GM19324 (cell line): ENCODE measurements at regions not wholly inside any gene's neighbourhood (a gene's known extent, or its start where the extent isn't known, plus 50 kb on each side); places are given as distances from the start of the nearest gene placed in this dataset.
"Not testable (repeated sequence)": the region's sequence is repeated elsewhere in the genome, so short reads cannot be mapped to it uniquely, and the experiment has no call there.

Source experiments
- ATAC-seq: cut with Tn5 transposase; IDR thresholded peaks from one replicate; pipeline ENCODE4 v1.9.1; 2021; ENCODE audit warnings: mild to moderate bottlenecking, moderate library complexity; ENCODE audit not compliant: unreplicated experiment, low FRiP score

DNA sequence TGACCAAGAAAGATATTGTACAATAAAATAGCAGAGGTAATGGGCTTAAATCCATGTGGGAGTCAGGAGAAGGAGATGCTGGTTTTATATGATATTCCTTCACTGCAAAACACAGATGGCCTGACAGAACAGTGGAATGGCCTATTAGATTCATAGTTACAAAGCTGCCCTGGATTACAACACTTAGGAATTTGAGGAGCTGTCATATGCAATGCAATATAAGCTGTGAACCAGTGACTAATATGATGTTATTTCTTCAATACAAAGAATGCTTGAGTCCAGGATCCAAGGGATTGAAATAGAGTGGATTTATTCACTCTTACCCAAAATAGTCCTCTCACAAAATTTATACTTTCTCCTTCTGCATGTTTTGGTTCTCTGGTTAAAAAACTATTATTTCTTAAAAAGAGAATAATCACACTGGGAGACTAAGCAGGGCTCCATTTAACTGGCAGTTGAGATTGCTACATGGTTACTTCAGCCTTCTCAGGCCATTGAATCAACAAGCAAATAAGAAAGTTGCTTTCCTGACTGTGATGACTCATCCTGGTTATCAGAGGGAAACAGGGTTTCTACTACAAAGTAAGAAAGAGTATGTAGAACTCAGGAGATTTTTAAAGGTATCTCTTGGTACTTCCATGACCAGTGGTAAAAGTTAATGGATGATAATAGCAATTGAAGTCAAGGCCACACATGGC, 79.8 kb upstream of the ZPLD1 start:
- no peak for ATAC-seq

DNA sequence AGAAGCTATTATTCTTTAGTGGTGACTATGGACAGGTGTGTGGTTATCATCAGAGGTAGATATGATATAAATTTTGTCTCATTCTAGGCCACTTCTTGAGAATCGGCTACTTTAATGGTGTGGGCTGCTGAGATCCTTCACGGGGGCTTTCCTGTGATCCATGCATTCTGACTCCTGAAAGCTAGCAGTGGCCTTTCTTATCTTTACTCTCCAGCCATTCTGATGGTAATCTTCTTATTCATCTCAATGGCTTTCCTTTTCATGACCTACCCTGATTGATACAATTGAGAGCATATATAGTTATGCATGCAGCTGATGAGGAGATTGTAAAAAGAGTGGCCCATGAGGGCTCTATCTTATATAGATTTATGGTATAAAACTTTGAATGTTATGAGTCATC, 78.3 kb upstream of the ZPLD1 start:
- no peak for ATAC-seq

DNA sequence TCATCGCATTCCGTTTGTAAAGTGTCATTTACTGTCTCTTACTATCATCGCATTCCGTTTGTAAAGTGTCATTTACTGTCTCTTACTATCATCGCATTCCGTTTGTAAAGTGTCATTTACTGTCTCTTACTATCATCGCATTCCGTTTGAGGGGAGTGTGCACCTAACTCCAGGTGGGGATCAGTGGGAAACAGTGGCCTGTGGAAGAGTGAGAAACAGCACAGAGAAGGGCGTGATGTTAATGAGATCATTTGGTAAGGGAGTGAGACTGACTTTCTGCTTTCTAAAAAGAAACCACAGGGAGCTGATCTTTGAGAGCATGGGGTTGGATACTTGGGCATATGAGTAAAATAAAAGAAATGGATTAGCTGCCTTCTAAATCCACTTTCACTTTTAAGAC, 77.5 kb upstream of the ZPLD1 start:
- not testable (repeated sequence) for ATAC-seq

DNA sequence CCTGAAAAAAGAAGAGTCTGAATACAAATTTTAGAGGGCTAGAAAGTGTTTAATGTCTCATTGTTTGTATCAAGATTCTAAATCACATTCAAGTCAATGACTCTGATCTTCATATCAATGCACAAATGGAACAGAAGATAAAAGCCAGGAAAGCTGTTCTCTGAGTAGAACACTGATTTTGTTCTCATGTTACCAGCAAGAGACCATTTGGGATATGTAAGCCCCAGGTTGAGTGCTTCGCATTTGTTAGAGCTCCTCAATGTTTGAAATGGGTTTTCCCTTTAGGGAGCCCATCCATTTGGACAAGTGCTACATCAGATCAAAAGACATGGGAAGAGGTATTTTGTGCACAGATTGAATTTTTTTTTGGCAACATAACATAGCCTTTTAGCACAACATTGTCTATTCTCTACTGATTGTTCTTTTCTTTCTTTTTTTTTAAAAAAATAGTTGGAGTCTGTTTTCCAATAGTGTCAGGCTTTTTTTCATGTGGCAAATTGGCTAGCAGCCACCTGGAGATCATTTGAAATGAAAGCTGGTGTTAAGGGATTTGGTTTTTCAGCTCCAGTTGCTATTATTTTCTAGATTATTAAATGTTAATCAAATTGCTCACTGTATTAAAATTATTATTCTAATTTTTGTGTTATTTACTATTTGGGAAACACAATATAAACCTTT, 74.5 kb upstream of the ZPLD1 start:
- ATAC-seq, result no peak

DNA sequence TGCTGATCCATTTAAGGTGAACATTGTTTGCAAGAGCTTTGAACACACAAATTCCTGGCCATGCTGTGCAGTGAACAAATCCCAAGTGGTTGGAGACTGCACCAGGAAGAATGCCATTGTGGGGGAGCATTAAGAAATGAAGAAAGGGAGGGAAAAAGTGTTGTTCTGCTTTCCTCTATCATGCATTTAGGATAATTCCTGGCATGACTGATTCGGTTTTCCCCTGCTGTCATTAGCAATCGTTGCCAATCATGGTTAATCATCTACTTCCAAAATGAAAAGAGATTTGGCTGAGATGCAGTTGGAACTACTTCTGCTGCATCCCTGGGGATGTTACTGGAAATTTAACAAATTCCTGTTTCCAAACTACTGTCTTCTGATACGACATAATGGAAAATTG, 73.7 kb upstream of the ZPLD1 start:
- ATAC-seq, result no peak

DNA sequence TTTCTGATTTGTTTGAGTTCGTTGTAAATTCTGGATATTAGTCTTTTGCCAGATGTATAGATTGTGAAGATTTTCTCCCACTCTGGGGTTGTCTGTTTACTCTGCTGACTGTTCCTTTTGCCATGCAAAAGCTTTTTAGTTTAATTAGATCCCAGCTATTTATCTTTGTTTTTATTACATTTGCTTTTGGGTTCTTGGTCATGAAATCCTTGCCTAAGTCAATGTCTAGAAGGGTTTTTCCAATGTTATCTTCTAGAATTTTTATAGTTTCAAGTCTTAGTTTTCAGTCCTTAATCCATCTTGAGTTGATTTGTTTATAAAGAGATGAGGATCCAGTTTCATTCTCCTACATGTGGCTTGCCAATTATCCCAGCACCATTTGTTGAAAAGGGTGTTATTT, 68.7 kb upstream of the ZPLD1 start:
- ATAC-seq, result not testable (repeated sequence)

DNA sequence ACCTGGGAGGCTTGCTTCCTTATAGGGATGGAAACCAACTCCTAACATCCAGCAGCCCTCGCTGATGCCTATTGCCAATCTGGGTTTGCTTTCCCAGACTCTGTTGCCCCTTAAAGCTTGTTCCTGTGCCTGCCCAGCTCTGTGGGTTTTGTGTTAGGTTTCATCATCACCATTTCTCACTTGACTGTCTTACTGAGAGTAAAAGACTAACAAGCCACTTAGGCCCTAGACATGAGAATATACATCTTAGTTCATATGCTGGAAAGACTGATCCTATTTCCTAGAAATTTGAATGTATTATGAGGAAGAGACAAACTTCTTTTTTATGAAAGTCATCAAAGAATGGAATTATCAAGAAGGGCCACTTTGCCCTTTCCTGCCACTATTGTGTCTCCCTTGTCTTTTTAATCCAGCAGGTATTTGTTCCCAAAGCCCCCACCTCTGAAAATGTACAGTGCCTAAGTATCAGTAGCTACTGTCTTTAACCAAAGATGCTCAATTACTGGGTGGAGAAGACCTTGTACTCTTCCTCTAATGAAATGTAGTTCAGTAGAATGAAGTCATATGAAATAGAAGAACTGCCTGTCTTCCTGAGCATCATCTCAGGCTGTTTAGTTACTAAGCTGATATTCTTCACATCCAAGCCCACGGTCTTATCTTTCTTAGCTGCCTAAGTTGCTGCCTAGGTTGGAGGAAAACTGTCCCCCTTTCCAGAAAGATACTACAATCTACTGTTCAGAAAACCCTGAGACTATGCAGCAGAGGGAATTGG, 59.8 kb upstream of the ZPLD1 start:
- ATAC-seq, result no peak

DNA sequence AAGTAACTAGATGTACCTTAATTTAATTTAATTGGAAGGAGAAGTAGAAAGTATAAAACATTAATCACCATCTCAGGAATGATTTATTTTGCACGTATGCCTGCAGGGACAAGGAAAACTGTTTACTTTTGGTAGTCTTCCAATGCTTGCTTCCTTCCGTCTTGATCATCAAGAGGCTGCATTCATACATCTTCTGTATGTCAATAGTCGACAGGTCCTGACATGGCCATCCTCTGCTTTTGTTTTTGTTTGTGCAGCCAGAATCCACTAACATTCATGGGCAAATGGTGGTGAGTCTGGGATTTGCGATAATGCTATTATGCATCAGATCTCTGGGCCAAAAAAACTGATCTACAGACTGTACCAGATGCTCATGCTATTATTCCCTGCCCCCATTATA, 56.6 kb upstream of the ZPLD1 start:
- no peak for ATAC-seq

DNA sequence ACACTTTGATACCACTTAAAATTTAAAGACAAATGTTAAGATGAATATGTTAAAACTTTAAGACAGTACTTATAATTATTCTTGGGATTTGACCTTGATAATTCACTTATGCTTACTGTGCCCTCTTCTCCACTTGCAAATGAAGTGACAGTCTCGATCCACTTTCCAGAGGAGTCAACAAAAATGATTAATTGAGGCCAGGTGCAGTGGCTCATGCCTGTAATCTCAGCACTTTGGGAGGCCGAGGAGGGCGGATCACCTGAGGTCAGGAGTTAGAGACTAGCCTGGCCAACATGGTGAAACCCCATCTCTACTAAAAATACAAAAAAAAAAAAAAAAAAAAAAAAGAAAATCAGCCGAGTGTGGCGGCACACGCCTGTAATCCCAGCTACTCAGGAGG, 52.6 kb upstream of the ZPLD1 start:
- not testable (repeated sequence) for ATAC-seq
